Dermis microvascular lymphatic vessel endothelial cell (primary cell): ENCODE measurements at regions not wholly inside any gene's neighbourhood (a gene's known extent, or its start where the extent isn't known, plus 50 kb on each side); places are given as distances from the start of the nearest gene placed in this dataset.

ENCODE experiments used
- DNase-seq, 2 donors: peaks; one replicate each; pipeline versions ENCODE4 v3.0.0 to v3.0.0-alpha.2; 2010; ENCODE audit warnings: low read depth in 2 of 2

- DNase-seq: no peak
These were observed 96.1 kb downstream of the C17orf67 start for GRCh38 chr17:56737421-56738161.

GRCh38 chr17:56739376-56739775 is 94.3 kb downstream of the C17orf67 start:
- DNase-seq: no peak

- DNase-seq: no peak
These were observed 93.9 kb downstream of the C17orf67 start for GRCh38 chr17:56739776-56740175.

- DNase-seq: no peak
These were observed 93.2 kb downstream of the C17orf67 start for GRCh38 chr17:56740481-56740880.
